AG09309 (cell line): ENCODE measurements at regions not wholly inside any gene's neighbourhood (a gene's known extent, or its start where the extent isn't known, plus 50 kb on each side); places are given as distances from the start of the nearest gene placed in this dataset.

ENCODE experiments used
- DNase-seq: peaks from one replicate; pipeline ENCODE4 v3.0.0-alpha.2; 2010; ENCODE audit warnings: low read depth
- H3K4me3 ChIP-seq: 2 replicates; pipeline ENCODE4 v1.5.1; 2011; ENCODE audit warnings: mild to moderate bottlenecking, low read depth, low read length, moderate library complexity; ENCODE audit not compliant: control insufficient read depth
- CTCF ChIP-seq: IDR thresholded peaks from 2 replicates; pipeline ENCODE4 v1.5.1; 2011; ENCODE audit warnings: mild to moderate bottlenecking, low read depth, low read length, inconsistent platforms; ENCODE audit not compliant: insufficient read depth, control insufficient read depth; ENCODE audit errors: missing control alignments

GRCh38 chr1:79929356-79929755 is 922.8 kb upstream of the ADGRL4 start:
- no peak overlapping the region for H3K4me3 ChIP-seq
- no peak for DNase-seq
- no peak for TF ChIP-seq CTCF

GRCh38 chr1:79928901-79929300 is 922.4 kb upstream of the ADGRL4 start:
- TF ChIP-seq CTCF, result no peak
- no peak overlapping the region for H3K4me3 ChIP-seq

GRCh38 chr1:79920960-79921669 is 914.6 kb upstream of the ADGRL4 start:
- no peak overlapping the region for H3K4me3 ChIP-seq
- TF ChIP-seq CTCF, result no peak
- no peak for DNase-seq

More at GRCh38 chr1:79928901-79929300, 922.4 kb upstream of the ADGRL4 start:
- DNase-seq, result no peak

GRCh38 chr1:79914896-79915295 is 908.4 kb upstream of the ADGRL4 start:
- TF ChIP-seq CTCF, result no peak
- DNase-seq, result no peak
- H3K4me3 ChIP-seq, result no peak overlapping the region

GRCh38 chr1:79912813-79913212 is 906.3 kb upstream of the ADGRL4 start:
- no peak for TF ChIP-seq CTCF
- no peak overlapping the region for H3K4me3 ChIP-seq
- no peak for DNase-seq

- DNase-seq, result no peak
- TF ChIP-seq CTCF, result no peak
- H3K4me3 ChIP-seq, result no peak overlapping the region
Measured at GRCh38 chr1:79903321-79903720, 896.8 kb upstream of the ADGRL4 start.
